ENCODE measurements at regions not wholly inside any gene's neighbourhood (a gene's known extent, or its start where the extent isn't known, plus 50 kb on each side); places are given as distances from the start of the nearest gene placed in this dataset.

- TF ChIP-seq CTCF (conservative IDR thresholded peaks at IDR 0.05; ENCODE audit: low read depth in 2 of 2), result no peak
- no peak for TF ChIP-seq JUNB (IDR thresholded peaks at IDR 0.05; ENCODE audit: unreplicated experiment)
- no peak for TF ChIP-seq POLR2AphosphoS5 (IDR thresholded peaks at IDR 0.05; ENCODE audit: low read depth)
- no peak for TF ChIP-seq EZH2 (IDR thresholded peaks at IDR 0.05; ENCODE audit: low read depth, unreplicated experiment)
- no peak for TF ChIP-seq EZH2phosphoT487 (IDR thresholded peaks at IDR 0.05; ENCODE audit: unreplicated experiment)
- no peak for TF ChIP-seq STAT1 (IDR thresholded peaks at IDR 0.05; ENCODE audit: unreplicated experiment)
- TF ChIP-seq REST (IDR thresholded peaks at IDR 0.05; ENCODE audit: unreplicated experiment), result no peak
- TF ChIP-seq ETS1 (IDR thresholded peaks at IDR 0.05), result no peak
- TF ChIP-seq CREB1 (CRISPR knock-in tag; IDR thresholded peaks at IDR 0.05; ENCODE audit: low read depth), result no peak
- no peak for TF ChIP-seq ZNF114 (CRISPR knock-in tag; IDR thresholded peaks at IDR 0.05)
Observed at GRCh38 chr5:88665750-88666215, 217.2 kb downstream of the MEF2C start.

Measured in GM23338 (cell line).